Mucosa of rectum (tissue), 2 donors: ENCODE measurements at regions not wholly inside any gene's neighbourhood (a gene's known extent, or its start where the extent isn't known, plus 50 kb on each side); places are given as distances from the start of the nearest gene placed in this dataset.

Experiments used
- H3K27ac ChIP-seq, 2 donors: one replicate each; pipeline ENCODE4 v1.7.0; 2013; ENCODE audit warnings: inconsistent platforms in 2 of 2, low read depth in 2 of 2, low read length in 2 of 2
- H3K27me3 ChIP-seq, 2 donors: one replicate each; pipeline ENCODE4 v1.7.0; 2013; ENCODE audit warnings: low read length in 2 of 2; ENCODE audit not compliant: control insufficient read depth in 2 of 2, insufficient read depth in 2 of 2
- H3K36me3 ChIP-seq, 2 donors: one replicate each; pipeline ENCODE4 v1.7.0; 2013; ENCODE audit warnings: low read length in 2 of 2; ENCODE audit not compliant: control insufficient read depth in 2 of 2, insufficient read depth in 2 of 2
- H3K4me1 ChIP-seq, 2 donors: one replicate each; pipeline ENCODE4 v1.7.0; 2013; ENCODE audit warnings: low read length in 2 of 2, mild to moderate bottlenecking in 1 of 2; ENCODE audit not compliant: control insufficient read depth in 2 of 2, insufficient read depth in 2 of 2
- H3K4me3 ChIP-seq, 2 donors: one replicate each; pipeline ENCODE4 v1.7.0; 2013; ENCODE audit warnings: low read length in 2 of 2
- H3K9ac ChIP-seq, 2 donors: one replicate each; pipeline ENCODE4 v1.7.0; 2013; ENCODE audit warnings: low read length in 2 of 2, low read depth in 1 of 2, mild to moderate bottlenecking in 1 of 2
- H3K9me3 ChIP-seq, 2 donors: one replicate each; pipeline ENCODE4 v1.7.0; 2013; ENCODE audit warnings: low read length in 2 of 2; ENCODE audit not compliant: control insufficient read depth in 2 of 2
- donor health status: healthy.
- donor health status: Normal muscosa, but diverticular disease.

- Histone ChIP-seq H3K9ac (no peak overlapping the region), H3K4me1 (no peaks in the 10 kb centered on the region), H3K9me3 (no peaks in the 10 kb centered on the region), H3K36me3 (no peaks in the 10 kb centered on the region), H3K27me3 (no peaks in the 10 kb centered on the region), H3K27ac (no peak overlapping the region), H3K4me3 (no peak overlapping the region)
These were observed 362.6 kb downstream of the DAD1 start for GRCh38 chr14:22226381-22226780.

GRCh38 chr14:22225516-22226140 lies 363.4 kb downstream of the DAD1 start:
- H3K27ac ChIP-seq = no peak overlapping the region
- H3K27me3 ChIP-seq = no peaks in the 10 kb centered on the region
- H3K36me3 ChIP-seq = no peaks in the 10 kb centered on the region
- no peak overlapping the region for H3K4me3 ChIP-seq
- H3K4me1 ChIP-seq = no peaks in the 10 kb centered on the region
- no peaks in the 10 kb centered on the region for H3K9me3 ChIP-seq
- H3K9ac ChIP-seq = no peak overlapping the region

- Histone ChIP-seq H3K4me3 (no peak overlapping the region), H3K36me3 (no peaks in the 10 kb centered on the region), H3K9ac (no peak overlapping the region)
These were observed 367.5 kb downstream of the DAD1 start for GRCh38 chr14:22221508-22221907.

GRCh38 chr14:22220427-22220826 lies 368.6 kb downstream of the DAD1 start:
- no peak overlapping the region for H3K27ac ChIP-seq
- H3K9ac ChIP-seq = no peak overlapping the region
- no peaks in the 10 kb centered on the region for H3K9me3 ChIP-seq
- H3K4me3 ChIP-seq = no peak overlapping the region
- H3K4me1 ChIP-seq = no peaks in the 10 kb centered on the region
- H3K36me3 ChIP-seq = no peaks in the 10 kb centered on the region
- H3K27me3 ChIP-seq = no peaks in the 10 kb centered on the region

More at GRCh38 chr14:22221508-22221907, 367.5 kb downstream of the DAD1 start:
- no peaks in the 10 kb centered on the region for H3K27me3 ChIP-seq
- H3K4me1 ChIP-seq = no peaks in the 10 kb centered on the region
- no peak overlapping the region for H3K27ac ChIP-seq
- H3K9me3 ChIP-seq = no peaks in the 10 kb centered on the region

GRCh38 chr14:22218728-22219127 lies 370.3 kb downstream of the DAD1 start:
- Histone ChIP-seq H3K9me3 (no peaks in the 10 kb centered on the region), H3K27ac (no peak overlapping the region), H3K4me1 (no peaks in the 10 kb centered on the region), H3K36me3 (no peaks in the 10 kb centered on the region), H3K4me3 (no peak overlapping the region), H3K9ac (no peak overlapping the region), H3K27me3 (no peaks in the 10 kb centered on the region)

- no peaks in the 10 kb centered on the region for H3K9me3 ChIP-seq
- no peak overlapping the region for H3K27ac ChIP-seq
- H3K4me1 ChIP-seq = no peaks in the 10 kb centered on the region
- no peaks in the 10 kb centered on the region for H3K27me3 ChIP-seq
- H3K4me3 ChIP-seq = no peak overlapping the region
- H3K36me3 ChIP-seq = no peaks in the 10 kb centered on the region
- H3K9ac ChIP-seq = no peak overlapping the region
These were observed 375.9 kb downstream of the DAD1 start for GRCh38 chr14:22213120-22213519.

GRCh38 chr14:22210906-22211305 lies 378.1 kb downstream of the DAD1 start:
- Histone ChIP-seq H3K9me3 (no peaks in the 10 kb centered on the region), H3K4me1 (no peaks in the 10 kb centered on the region), H3K27me3 (no peaks in the 10 kb centered on the region), H3K36me3 (no peaks in the 10 kb centered on the region), H3K4me3 (no peak overlapping the region), H3K27ac (no peak overlapping the region), H3K9ac (no peak overlapping the region)

- H3K9ac ChIP-seq = no peak overlapping the region
- H3K27me3 ChIP-seq = no peaks in the 10 kb centered on the region
- no peaks in the 10 kb centered on the region for H3K4me1 ChIP-seq
- H3K9me3 ChIP-seq = no peaks in the 10 kb centered on the region
- no peaks in the 10 kb centered on the region for H3K36me3 ChIP-seq
- H3K27ac ChIP-seq = no peak overlapping the region
- no peak overlapping the region for H3K4me3 ChIP-seq
These were observed 379.0 kb downstream of the DAD1 start for GRCh38 chr14:22210026-22210425.

- Histone ChIP-seq H3K4me1 (no peaks in the 10 kb centered on the region), H3K27me3 (no peaks in the 10 kb centered on the region), H3K4me3 (no peak overlapping the region), H3K36me3 (no peaks in the 10 kb centered on the region), H3K9ac (no peak overlapping the region), H3K9me3 (no peaks in the 10 kb centered on the region), H3K27ac (no peak overlapping the region)
These were observed 386.0 kb downstream of the DAD1 start for GRCh38 chr14:22203036-22203435.

- no peak overlapping the region for H3K27ac ChIP-seq
- H3K27me3 ChIP-seq = no peaks in the 10 kb centered on the region
- H3K9ac ChIP-seq = no peak overlapping the region
- no peaks in the 10 kb centered on the region for H3K36me3 ChIP-seq
- H3K4me3 ChIP-seq = no peak overlapping the region
- no peaks in the 10 kb centered on the region for H3K9me3 ChIP-seq
- no peaks in the 10 kb centered on the region for H3K4me1 ChIP-seq
These were observed 386.7 kb downstream of the DAD1 start for GRCh38 chr14:22202313-22202712.
